NCI-H526 (cell line): ENCODE measurements at regions not wholly inside any gene's neighbourhood (a gene's known extent, or its start where the extent isn't known, plus 50 kb on each side); places are given as distances from the start of the nearest gene placed in this dataset.

ENCODE experiments used
- DNase-seq, 2 experiments: peaks; one replicate each; lab custom pipeline; 2025; lab: John Stamatoyannopoulos, UW

DNA sequence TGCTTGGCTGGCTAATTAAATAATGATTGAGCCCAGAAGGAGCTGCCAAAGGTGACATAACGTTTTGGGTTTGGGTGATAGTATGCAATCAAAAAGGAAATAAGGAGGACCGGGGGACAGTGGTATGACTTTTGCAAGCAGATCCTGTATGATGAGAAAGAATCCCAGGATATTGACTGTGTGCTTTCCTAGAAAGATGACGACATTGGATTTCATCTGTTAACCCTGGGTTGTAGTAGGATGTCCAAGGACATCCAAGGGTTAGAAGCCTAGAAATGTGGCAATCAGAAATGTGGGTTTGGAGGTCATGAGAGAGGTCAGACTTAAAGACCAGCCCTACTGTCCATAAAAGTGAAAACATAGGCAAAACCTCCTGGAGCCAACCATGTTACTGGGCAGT is 50.3 kb upstream of the HMHB1 start:
- DNase-seq: no peak

DNA sequence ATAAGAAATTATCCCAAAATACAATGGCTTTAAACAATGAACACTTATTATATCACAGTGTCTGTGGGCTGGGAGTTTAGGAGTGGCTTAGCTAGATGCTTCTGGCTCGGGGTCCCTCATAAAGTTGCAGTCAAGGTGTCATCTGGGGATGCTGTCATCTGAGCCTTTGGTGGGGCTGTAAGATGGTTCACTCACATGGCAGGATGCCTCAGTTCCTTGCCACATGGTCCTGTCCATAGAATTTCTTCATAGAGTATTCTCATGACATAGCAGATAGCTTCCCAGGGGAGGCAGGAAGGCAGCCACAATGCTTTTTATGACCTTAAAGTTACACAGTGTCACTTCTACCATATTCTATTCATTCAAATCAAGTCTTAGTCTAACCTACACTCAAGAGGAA is 51.2 kb upstream of the HMHB1 start:
- DNase-seq: no peak

GRCh38 chr5:143760131-143760505 is 51.8 kb upstream of the HMHB1 start:
- no peak for DNase-seq

GRCh38 chr5:143759396-143760130 is 52.4 kb upstream of the HMHB1 start:
- no peak for DNase-seq

DNA sequence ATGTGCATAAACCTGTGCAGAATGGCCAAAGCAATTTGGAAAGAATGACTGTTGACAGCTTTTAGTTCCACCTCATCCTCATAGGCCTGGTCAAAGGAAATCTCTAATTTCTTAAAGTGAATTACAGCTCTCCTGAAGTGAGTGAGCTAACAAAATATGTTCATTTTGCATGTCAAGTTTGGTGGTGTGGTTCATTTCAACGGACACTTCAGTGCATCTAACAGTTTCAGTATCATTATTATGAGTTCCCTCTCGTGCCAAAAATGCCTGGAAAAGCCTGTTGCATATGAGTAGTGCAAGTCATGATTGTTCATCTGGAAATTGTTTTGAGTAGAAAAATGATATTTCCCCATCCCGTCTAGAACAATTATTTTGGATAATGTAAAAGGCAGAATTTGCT is 53.2 kb upstream of the HMHB1 start:
- no peak for DNase-seq

GRCh38 chr5:143758015-143758414 is 53.9 kb upstream of the HMHB1 start:
- no peak for DNase-seq

- no peak for DNase-seq
These were observed 54.8 kb upstream of the HMHB1 start for GRCh38 chr5:143757116-143757515.

DNA sequence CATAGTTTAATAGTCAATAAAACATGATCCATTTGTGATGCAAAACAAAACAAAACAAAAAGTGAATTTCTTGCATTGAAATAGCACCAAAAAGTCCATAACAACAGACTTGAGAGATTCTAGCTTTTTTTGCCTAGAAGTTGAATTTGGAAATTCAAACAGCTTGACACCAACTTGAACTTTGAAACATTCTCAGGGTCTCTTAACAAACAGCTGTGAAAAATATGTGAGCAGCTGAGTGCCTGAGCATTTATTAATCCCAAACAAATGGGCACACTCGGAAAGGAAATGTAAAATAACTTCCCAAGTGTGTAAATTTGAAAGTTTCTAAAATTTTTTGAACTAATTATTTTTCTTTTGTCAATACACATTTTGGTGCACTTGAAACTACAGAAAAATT is 56.0 kb upstream of the HMHB1 start:
- DNase-seq: no peak

GRCh38 chr5:143752165-143752850 is 59.7 kb upstream of the HMHB1 start:
- DNase-seq: no peak

DNA sequence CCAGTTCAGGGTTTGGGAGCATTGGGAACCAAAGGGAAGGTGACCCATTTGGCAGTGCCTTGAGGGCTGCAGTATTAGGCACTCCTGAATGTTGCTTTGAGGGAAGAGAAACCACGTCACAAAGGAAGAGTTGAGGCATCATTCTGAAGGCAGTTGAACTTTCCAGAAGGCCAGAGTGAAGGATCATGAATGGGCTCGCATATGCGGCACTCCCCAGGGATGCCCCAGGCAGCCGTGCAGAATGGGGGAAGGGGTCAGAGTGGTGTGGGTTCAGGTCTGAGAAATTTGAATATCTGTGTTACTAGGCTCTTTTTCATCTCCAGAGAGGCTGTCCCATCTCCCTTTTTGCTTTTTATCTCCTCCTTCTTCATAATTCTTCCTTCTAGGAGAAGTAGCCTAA is 60.6 kb upstream of the HMHB1 start:
- DNase-seq: no peak

GRCh38 chr5:143749581-143750205 is 62.3 kb upstream of the HMHB1 start:
- DNase-seq: no peak

DNA sequence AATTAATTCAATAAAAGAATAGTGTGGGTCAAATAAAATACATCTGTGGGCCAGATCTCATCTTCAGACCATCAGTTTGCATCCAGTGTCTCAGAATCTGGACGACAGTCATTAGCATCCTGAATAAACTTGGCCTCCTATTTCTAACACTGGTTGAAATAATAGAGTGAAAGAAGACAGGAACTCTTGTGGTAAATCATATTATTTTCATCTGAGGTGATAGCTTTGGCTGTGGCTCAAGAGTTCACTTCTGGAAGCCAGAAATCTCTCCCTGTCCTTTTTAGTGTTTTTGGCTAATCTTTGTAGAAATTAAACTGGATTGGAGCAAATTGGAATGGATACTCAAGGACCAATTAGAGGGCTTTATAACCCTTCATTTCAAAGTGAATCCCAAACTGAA is 63.4 kb upstream of the HMHB1 start:
- DNase-seq: no peak

GRCh38 chr5:143742951-143743350 is 69.0 kb upstream of the HMHB1 start:
- DNase-seq: no peak

- DNase-seq: no peak
These were observed 70.5 kb upstream of the HMHB1 start for GRCh38 chr5:143741421-143741820.

DNA sequence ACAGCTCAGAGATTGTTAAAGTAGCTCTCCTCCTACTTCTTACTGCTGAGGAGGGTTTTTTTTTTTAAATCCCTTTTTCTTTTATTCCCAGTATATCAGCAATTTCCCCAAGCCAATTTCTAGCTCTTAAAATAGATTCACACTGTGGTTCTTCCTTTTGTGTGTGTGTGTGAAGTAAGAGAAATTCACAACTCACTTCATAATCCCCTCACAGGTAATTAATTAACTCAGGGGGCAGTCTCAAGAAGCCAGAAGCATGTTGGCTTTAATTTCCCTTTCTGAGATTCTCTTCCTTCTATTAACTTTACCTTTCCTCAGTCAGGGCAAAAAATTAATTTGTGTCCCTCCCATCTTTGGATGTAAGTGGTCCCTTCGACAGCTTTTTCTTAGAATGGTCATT is 71.0 kb upstream of the HMHB1 start:
- no peak for DNase-seq

GRCh38 chr5:143739746-143740145 is 72.2 kb upstream of the HMHB1 start:
- no peak for DNase-seq

DNA sequence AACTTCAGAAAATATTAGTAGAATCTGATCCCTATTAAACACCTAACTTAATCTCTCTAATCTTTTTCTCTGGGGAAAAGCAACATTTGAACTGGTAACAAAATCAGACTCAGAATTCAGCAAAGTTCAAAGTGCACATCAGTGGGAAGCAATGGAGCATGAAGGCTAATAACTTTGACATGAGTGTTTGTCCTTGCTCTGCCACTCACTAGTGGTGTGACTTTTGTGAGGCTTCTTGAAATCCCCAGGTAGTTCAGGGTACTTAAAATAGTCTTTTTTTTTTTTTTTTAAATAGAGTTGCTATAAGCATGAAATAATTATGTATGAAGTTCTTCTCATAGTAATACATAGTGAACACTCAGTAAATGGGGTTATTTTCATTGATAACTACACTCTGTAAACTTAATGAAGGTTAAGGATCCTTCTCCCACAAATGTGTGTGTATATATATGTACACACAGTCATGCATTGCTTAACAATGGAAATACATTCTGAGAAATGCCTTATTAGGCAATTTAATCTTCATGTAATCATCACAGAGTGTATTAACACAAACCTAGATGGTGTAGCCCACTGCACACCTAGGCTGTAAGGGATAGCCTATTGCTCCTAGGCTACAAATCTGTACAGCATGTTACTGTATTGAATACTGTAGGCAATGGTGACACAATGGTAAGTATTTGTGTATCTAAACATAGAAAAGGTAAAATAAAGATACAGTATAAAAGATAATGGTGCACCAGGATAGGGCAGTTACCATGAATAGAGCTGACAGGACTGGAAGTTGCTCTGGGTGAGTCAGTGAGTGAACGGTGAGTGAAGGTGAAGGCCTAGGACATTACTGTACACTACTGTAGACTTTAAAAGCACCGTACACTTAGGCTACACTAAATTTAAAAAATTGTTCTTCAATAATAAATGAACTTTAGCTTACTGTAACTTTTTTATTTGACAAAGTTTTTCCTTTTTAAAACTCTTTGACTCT is 73.3 kb upstream of the HMHB1 start:
- DNase-seq: no peak

- no peak for DNase-seq
These were observed 74.9 kb upstream of the HMHB1 start for GRCh38 chr5:143737062-143737461.

GRCh38 chr5:143734456-143734780 is 77.5 kb upstream of the HMHB1 start:
- DNase-seq: no peak

DNA sequence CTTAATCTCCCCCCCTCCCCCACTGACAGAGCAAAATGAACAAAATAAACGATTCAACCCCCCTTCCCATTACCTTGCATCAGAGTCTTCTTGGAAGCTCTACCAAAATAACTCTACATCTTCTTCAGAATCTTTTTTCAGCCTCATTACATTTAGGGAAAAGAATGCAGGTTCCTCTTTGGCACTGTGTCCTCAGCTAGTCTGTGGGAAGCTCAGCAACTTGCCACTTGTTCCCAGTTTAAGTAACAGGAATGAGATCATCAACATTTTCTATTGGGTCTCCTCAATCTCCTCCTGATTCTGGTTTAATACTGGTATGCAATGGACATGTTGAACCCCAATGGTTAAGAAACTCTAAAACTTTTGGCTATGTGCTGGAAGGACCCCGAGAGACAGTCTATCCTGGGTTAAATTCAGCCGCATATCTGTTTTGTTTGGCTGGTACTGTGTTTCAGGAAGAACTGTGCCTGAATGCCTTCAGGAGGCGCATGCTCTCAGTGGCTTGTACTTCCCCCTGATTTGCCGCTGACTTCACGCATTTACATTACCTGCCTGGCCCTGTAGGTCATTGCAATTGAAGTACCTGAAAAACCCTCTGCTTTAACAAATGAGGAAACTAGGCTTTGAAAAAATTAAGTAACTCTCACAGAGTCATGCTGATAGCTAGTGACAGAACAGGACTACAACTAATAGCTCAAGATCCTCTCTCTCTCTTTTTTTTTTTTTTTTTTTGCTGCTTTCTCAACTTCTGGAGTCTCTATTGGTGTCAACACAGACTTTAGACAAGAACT is 78.1 kb upstream of the HMHB1 start:
- DNase-seq: no peak

DNA sequence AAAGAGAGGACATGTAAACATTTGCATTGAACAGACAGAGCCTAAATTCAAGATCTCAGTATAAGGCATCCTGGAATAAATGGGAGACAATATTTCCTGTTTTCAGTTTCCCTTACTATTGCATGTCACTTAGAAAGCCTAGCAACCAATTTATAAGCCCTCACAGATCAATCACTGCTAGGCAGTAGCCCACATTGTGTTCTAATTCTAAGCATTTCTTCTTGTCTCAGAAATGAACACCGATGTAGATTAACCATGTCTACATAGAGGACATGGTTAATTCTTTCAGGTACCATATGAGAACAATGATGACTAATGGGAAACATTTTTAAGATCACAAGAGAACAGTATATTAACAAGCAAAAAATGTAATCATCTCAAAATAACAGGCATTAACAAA is 79.6 kb upstream of the HMHB1 start:
- no peak for DNase-seq
